ENCODE measurements at regions not wholly inside any gene's neighbourhood (a gene's known extent, or its start where the extent isn't known, plus 50 kb on each side); places are given as distances from the start of the nearest gene placed in this dataset.

GRCh38 chr1:56326056-56326455 lies 253.3 kb downstream of the PLPP3 start:
- intact Hi-C loops (cut with micrococcal nuclease), result no loop called here
- H3K4me3 Mint-ChIP-seq, result no peak overlapping the region
- no peaks in the 10 kb centered on the region for H3K9me3 Mint-ChIP-seq
- DNase-seq (ENCODE audit: low spot score), result no peak
- peaks cover 5% of the 10 kb centered on the region for H3K4me1 Mint-ChIP-seq (ENCODE audit: low read depth)
- H3K36me3 Mint-ChIP-seq (ENCODE audit: low read depth), result no peaks in the 10 kb centered on the region
- H3K27ac Mint-ChIP-seq, result no peak overlapping the region
- H3K27me3 Mint-ChIP-seq (ENCODE audit: insufficient read depth), result no peaks in the 10 kb centered on the region

- H3K36me3 Mint-ChIP-seq (ENCODE audit: low read depth), result no peaks in the 10 kb centered on the region
- no peaks in the 10 kb centered on the region for H3K27me3 Mint-ChIP-seq (ENCODE audit: insufficient read depth)
- H3K27ac Mint-ChIP-seq, result no peak overlapping the region
- intact Hi-C loops (cut with micrococcal nuclease), result no loop called here
- DNase-seq (ENCODE audit: low spot score), result no peak
- no peak overlapping the region for H3K4me3 Mint-ChIP-seq
- H3K4me1 Mint-ChIP-seq (ENCODE audit: low read depth), result no peaks in the 10 kb centered on the region
- no peaks in the 10 kb centered on the region for H3K9me3 Mint-ChIP-seq
Observed at GRCh38 chr1:56324504-56324903, 254.9 kb downstream of the PLPP3 start.

GRCh38 chr1:56322211-56322610 lies 257.2 kb downstream of the PLPP3 start:
- Mint-ChIP-seq H3K27ac (no peak overlapping the region), H3K36me3 (ENCODE audit: low read depth) (no peaks in the 10 kb centered on the region), H3K4me1 (ENCODE audit: low read depth) (no peaks in the 10 kb centered on the region), H3K27me3 (ENCODE audit: insufficient read depth) (no peaks in the 10 kb centered on the region), H3K9me3 (no peaks in the 10 kb centered on the region), H3K4me3 (no peak overlapping the region)
- intact Hi-C loops (cut with micrococcal nuclease), result no loop called here
- no peak for DNase-seq (ENCODE audit: low spot score)

GRCh38 chr1:56321150-56321490 lies 258.2 kb downstream of the PLPP3 start:
- H3K36me3 Mint-ChIP-seq (ENCODE audit: low read depth), result no peaks in the 10 kb centered on the region
- H3K9me3 Mint-ChIP-seq, result no peaks in the 10 kb centered on the region
- no peak overlapping the region for H3K4me3 Mint-ChIP-seq
- no peak for DNase-seq (ENCODE audit: low spot score)
- H3K4me1 Mint-ChIP-seq (ENCODE audit: low read depth), result no peaks in the 10 kb centered on the region
- H3K27me3 Mint-ChIP-seq (ENCODE audit: insufficient read depth), result no peaks in the 10 kb centered on the region
- intact Hi-C loops (cut with micrococcal nuclease), result no loop called here
- H3K27ac Mint-ChIP-seq, result no peak overlapping the region

GRCh38 chr1:56320464-56321149 lies 258.8 kb downstream of the PLPP3 start:
- Mint-ChIP-seq H3K27ac (no peak overlapping the region), H3K9me3 (no peaks in the 10 kb centered on the region), H3K4me3 (no peak overlapping the region), H3K27me3 (ENCODE audit: insufficient read depth) (no peaks in the 10 kb centered on the region), H3K36me3 (ENCODE audit: low read depth) (no peaks in the 10 kb centered on the region), H3K4me1 (ENCODE audit: low read depth) (no peaks in the 10 kb centered on the region)
- DNase-seq (ENCODE audit: low spot score), result no peak
- intact Hi-C loops (cut with micrococcal nuclease), result no loop called here

GRCh38 chr1:56317722-56318121 lies 261.6 kb downstream of the PLPP3 start:
- Mint-ChIP-seq H3K4me3 (no peak overlapping the region), H3K36me3 (ENCODE audit: low read depth) (no peaks in the 10 kb centered on the region), H3K4me1 (ENCODE audit: low read depth) (no peaks in the 10 kb centered on the region), H3K27ac (no peak overlapping the region), H3K9me3 (no peaks in the 10 kb centered on the region), H3K27me3 (ENCODE audit: insufficient read depth) (no peaks in the 10 kb centered on the region)
- intact Hi-C loops (cut with micrococcal nuclease), result no loop called here
- DNase-seq (ENCODE audit: low spot score), result no peak

GRCh38 chr1:56315293-56315942 lies 263.9 kb downstream of the PLPP3 start:
- DNase-seq (ENCODE audit: low spot score), result no peak
- intact Hi-C loops (cut with micrococcal nuclease), result no loop called here
- Mint-ChIP-seq H3K36me3 (ENCODE audit: low read depth) (no peaks in the 10 kb centered on the region), H3K4me3 (no peak overlapping the region), H3K27ac (no peak overlapping the region), H3K4me1 (ENCODE audit: low read depth) (no peaks in the 10 kb centered on the region), H3K9me3 (no peaks in the 10 kb centered on the region), H3K27me3 (ENCODE audit: insufficient read depth) (no peaks in the 10 kb centered on the region)

- H3K4me3 Mint-ChIP-seq, result no peak overlapping the region
- H3K36me3 Mint-ChIP-seq (ENCODE audit: low read depth), result no peaks in the 10 kb centered on the region
- H3K27me3 Mint-ChIP-seq (ENCODE audit: insufficient read depth), result no peaks in the 10 kb centered on the region
- intact Hi-C loops (cut with micrococcal nuclease), result no loop called here
- no peak for DNase-seq (ENCODE audit: low spot score)
- no peaks in the 10 kb centered on the region for H3K4me1 Mint-ChIP-seq (ENCODE audit: low read depth)
- H3K27ac Mint-ChIP-seq, result no peak overlapping the region
- no peaks in the 10 kb centered on the region for H3K9me3 Mint-ChIP-seq
Observed at GRCh38 chr1:56313560-56313959, 265.8 kb downstream of the PLPP3 start.

GRCh38 chr1:56311766-56312165 lies 267.6 kb downstream of the PLPP3 start:
- Mint-ChIP-seq H3K27me3 (ENCODE audit: insufficient read depth) (no peaks in the 10 kb centered on the region), H3K9me3 (no peaks in the 10 kb centered on the region), H3K4me1 (ENCODE audit: low read depth) (no peaks in the 10 kb centered on the region), H3K36me3 (ENCODE audit: low read depth) (no peaks in the 10 kb centered on the region), H3K27ac (no peak overlapping the region), H3K4me3 (no peak overlapping the region)
- DNase-seq (ENCODE audit: low spot score), result no peak
- intact Hi-C loops (cut with micrococcal nuclease), result no loop called here

GRCh38 chr1:56310945-56311344 lies 268.4 kb downstream of the PLPP3 start:
- H3K36me3 Mint-ChIP-seq (ENCODE audit: low read depth), result no peaks in the 10 kb centered on the region
- H3K27ac Mint-ChIP-seq, result no peak overlapping the region
- no peak overlapping the region for H3K4me3 Mint-ChIP-seq
- intact Hi-C loops (cut with micrococcal nuclease), result no loop called here
- no peaks in the 10 kb centered on the region for H3K27me3 Mint-ChIP-seq (ENCODE audit: insufficient read depth)
- no peak for DNase-seq (ENCODE audit: low spot score)
- no peaks in the 10 kb centered on the region for H3K9me3 Mint-ChIP-seq
- H3K4me1 Mint-ChIP-seq (ENCODE audit: low read depth), result no peaks in the 10 kb centered on the region

- Mint-ChIP-seq H3K4me3 (no peak overlapping the region), H3K27ac (no peak overlapping the region), H3K36me3 (ENCODE audit: low read depth) (no peaks in the 10 kb centered on the region), H3K4me1 (ENCODE audit: low read depth) (no peaks in the 10 kb centered on the region), H3K27me3 (ENCODE audit: insufficient read depth) (no peaks in the 10 kb centered on the region), H3K9me3 (no peaks in the 10 kb centered on the region)
- no peak for DNase-seq (ENCODE audit: low spot score)
- intact Hi-C loops (cut with micrococcal nuclease), result no loop called here
Observed at GRCh38 chr1:56309065-56309464, 270.3 kb downstream of the PLPP3 start.

GRCh38 chr1:56304975-56305374 lies 274.4 kb downstream of the PLPP3 start:
- Mint-ChIP-seq H3K27ac (no peak overlapping the region), H3K9me3 (no peaks in the 10 kb centered on the region), H3K36me3 (ENCODE audit: low read depth) (no peaks in the 10 kb centered on the region), H3K4me3 (no peak overlapping the region), H3K4me1 (ENCODE audit: low read depth) (no peaks in the 10 kb centered on the region), H3K27me3 (ENCODE audit: insufficient read depth) (no peaks in the 10 kb centered on the region)
- DNase-seq (ENCODE audit: low spot score), result no peak
- intact Hi-C loops (cut with micrococcal nuclease), result no loop called here

- Mint-ChIP-seq H3K36me3 (ENCODE audit: low read depth) (no peaks in the 10 kb centered on the region), H3K9me3 (no peaks in the 10 kb centered on the region), H3K27ac (no peak overlapping the region), H3K27me3 (ENCODE audit: insufficient read depth) (no peaks in the 10 kb centered on the region), H3K4me1 (ENCODE audit: low read depth) (no peaks in the 10 kb centered on the region), H3K4me3 (no peak overlapping the region)
- intact Hi-C loops (cut with micrococcal nuclease), result no loop called here
- DNase-seq (ENCODE audit: low spot score), result no peak
Observed at GRCh38 chr1:56303805-56304204, 275.6 kb downstream of the PLPP3 start.

GRCh38 chr1:56302878-56303277 lies 276.5 kb downstream of the PLPP3 start:
- no peaks in the 10 kb centered on the region for H3K4me1 Mint-ChIP-seq (ENCODE audit: low read depth)
- intact Hi-C loops (cut with micrococcal nuclease), result no loop called here
- no peak for DNase-seq (ENCODE audit: low spot score)
- H3K9me3 Mint-ChIP-seq, result no peaks in the 10 kb centered on the region
- no peak overlapping the region for H3K27ac Mint-ChIP-seq
- H3K27me3 Mint-ChIP-seq (ENCODE audit: insufficient read depth), result no peaks in the 10 kb centered on the region
- no peak overlapping the region for H3K4me3 Mint-ChIP-seq
- H3K36me3 Mint-ChIP-seq (ENCODE audit: low read depth), result no peaks in the 10 kb centered on the region
